Hepatocyte (in vitro differentiated cells): ENCODE measurements at regions not wholly inside any gene's neighbourhood (a gene's known extent, or its start where the extent isn't known, plus 50 kb on each side); places are given as distances from the start of the nearest gene placed in this dataset.

Experiments used
- DNase-seq: peaks from one replicate; pipeline ENCODE4 v3.0.0-alpha.2; 2016; ENCODE audit warnings: low spot score
- H2AFZ ChIP-seq: fragments of 200-600 bp; sonication (generic); 2 replicates; pipeline ENCODE4 v1.6.0; 2016; ENCODE audit warnings: antibody characterized with exemption, mild to moderate bottlenecking
- H3K27ac ChIP-seq: fragments of 200-600 bp; sonication (generic); 2 replicates; pipeline ENCODE4 v1.5.1; 2016; ENCODE audit warnings: mild to moderate bottlenecking
- H3K27me3 ChIP-seq: fragments of 200-600 bp; sonication (generic); 2 replicates; pipeline ENCODE4 v1.6.1; 2016
- H3K36me3 ChIP-seq: fragments of 200-600 bp; sonication (generic); replicated peaks from 2 replicates; pipeline ENCODE4 v1.5.1; 2016; ENCODE audit warnings: low read depth; ENCODE audit not compliant: insufficient read depth
- H3K4me1 ChIP-seq: fragments of 200-600 bp; sonication (generic); 2 replicates; pipeline ENCODE4 v1.5.1; 2016; ENCODE audit warnings: mild to moderate bottlenecking, moderate library complexity; ENCODE audit not compliant: insufficient read depth
- H3K4me2 ChIP-seq: fragments of 200-600 bp; sonication (generic); 2 replicates; pipeline ENCODE4 v1.6.0; 2016
- H3K4me3 ChIP-seq: fragments of 200-600 bp; sonication (generic); 2 replicates; pipeline ENCODE4 v1.5.1; 2016; ENCODE audit warnings: mild to moderate bottlenecking
- H3K79me2 ChIP-seq: fragments of 200-600 bp; sonication (generic); 2 replicates; pipeline ENCODE4 v1.6.0; 2017; ENCODE audit warnings: mild to moderate bottlenecking
- H3K9me2 ChIP-seq: fragments of 200-600 bp; sonication (generic); replicated peaks from 2 replicates; pipeline ENCODE4 v1.6.0; 2017; ENCODE audit warnings: mild to moderate bottlenecking; ENCODE audit not compliant: insufficient read depth
- H3K9me3 ChIP-seq: fragments of 200-600 bp; sonication (generic); 2 replicates; pipeline ENCODE4 v1.5.1; 2016; ENCODE audit warnings: low read depth, mild to moderate bottlenecking
- H4K20me1 ChIP-seq: fragments of 200-600 bp; sonication (generic); 2 replicates; pipeline ENCODE4 v1.6.0; 2016; ENCODE audit warnings: mild to moderate bottlenecking; ENCODE audit not compliant: insufficient read depth, poor library complexity, severe bottlenecking
- EZH2 ChIP-seq: fragments of 200-600 bp; sonication (generic); IDR thresholded peaks from 2 replicates; pipeline ENCODE4 v1.6.1; 2016; ENCODE audit warnings: antibody characterized with exemption, mild to moderate bottlenecking, borderline replicate concordance
- EZH2phosphoT487 ChIP-seq: fragments of 200-600 bp; sonication (generic); IDR thresholded peaks from one replicate; pipeline ENCODE4 v1.6.1; 2018; ENCODE audit warnings: antibody characterized with exemption, mild to moderate bottlenecking, low read depth, moderate library complexity; ENCODE audit not compliant: unreplicated experiment, severe bottlenecking
- WGBS: methylation state at CpG from one replicate; pipeline ENCODE4 v1.1.6; 2016; ENCODE audit warnings: low lambda C conversion rate; ENCODE audit errors: missing lambda C conversion rate; 5-methylcytosine and 5-hydroxymethylcytosine counted together
- TF ChIP-seq, protein P1 (sequence below): fragments of 200-600 bp; sonication (generic); IDR thresholded peaks from 2 replicates; pipeline ENCODE4 v1.5.1; 2016; ENCODE audit warnings: antibody characterized with exemption, mild to moderate bottlenecking; ENCODE audit not compliant: poor library complexity

DNA sequence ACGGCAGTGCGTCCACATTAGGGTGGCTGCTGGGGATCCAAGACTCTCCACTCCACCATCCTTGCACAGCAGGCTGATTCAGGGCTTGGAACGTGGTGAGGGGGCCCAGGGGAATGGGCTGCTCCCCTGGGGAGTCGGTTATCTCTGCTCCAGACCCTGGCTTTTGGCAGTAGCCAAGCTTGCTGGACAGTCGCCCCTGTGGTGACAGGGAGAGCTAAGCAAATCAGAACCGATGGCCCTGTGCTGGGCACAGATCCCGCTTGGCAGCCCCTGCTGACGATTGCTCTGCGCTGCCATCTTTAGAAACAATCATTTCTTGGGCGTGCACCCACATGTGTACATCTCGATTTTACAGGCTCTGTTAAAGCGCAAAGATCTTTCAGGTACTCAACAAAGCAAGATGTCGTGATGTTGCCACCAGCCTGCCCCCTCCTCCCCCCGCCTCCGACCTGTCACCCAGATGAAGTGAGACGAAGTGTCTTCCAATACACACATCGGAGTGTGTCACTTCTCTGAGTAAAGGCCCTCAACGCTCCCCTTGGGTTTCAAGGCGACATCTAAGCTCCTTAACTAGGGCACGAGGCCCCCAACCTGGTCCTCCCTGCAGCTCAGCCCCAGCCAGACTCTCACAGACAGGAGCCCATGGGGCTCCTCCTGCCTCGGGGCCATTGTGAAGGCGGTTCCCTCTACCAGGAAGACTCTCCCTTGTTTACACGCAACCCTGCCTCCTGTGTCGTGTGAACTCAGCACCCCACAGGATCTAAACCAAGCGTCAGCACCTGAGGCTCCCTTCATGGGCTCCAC lies 55.6 kb downstream of the PITPNM2 start:
- H3K79me2 ChIP-seq, result no peaks in the 10 kb centered on the region
- H2AFZ ChIP-seq, result no peak overlapping the region
- H3K9me2 ChIP-seq, result no peaks in the 10 kb centered on the region
- H3K27me3 ChIP-seq, result no peaks in the 10 kb centered on the region
- no peaks in the 10 kb centered on the region for H4K20me1 ChIP-seq
- no peaks in the 10 kb centered on the region for H3K36me3 ChIP-seq
- 85% methylated on average over 25 of the region's 25 CpGs for WGBS
- TF ChIP-seq EZH2phosphoT487 (no peak), EZH2 (no peak)
- TF ChIP-seq, protein P1, sequence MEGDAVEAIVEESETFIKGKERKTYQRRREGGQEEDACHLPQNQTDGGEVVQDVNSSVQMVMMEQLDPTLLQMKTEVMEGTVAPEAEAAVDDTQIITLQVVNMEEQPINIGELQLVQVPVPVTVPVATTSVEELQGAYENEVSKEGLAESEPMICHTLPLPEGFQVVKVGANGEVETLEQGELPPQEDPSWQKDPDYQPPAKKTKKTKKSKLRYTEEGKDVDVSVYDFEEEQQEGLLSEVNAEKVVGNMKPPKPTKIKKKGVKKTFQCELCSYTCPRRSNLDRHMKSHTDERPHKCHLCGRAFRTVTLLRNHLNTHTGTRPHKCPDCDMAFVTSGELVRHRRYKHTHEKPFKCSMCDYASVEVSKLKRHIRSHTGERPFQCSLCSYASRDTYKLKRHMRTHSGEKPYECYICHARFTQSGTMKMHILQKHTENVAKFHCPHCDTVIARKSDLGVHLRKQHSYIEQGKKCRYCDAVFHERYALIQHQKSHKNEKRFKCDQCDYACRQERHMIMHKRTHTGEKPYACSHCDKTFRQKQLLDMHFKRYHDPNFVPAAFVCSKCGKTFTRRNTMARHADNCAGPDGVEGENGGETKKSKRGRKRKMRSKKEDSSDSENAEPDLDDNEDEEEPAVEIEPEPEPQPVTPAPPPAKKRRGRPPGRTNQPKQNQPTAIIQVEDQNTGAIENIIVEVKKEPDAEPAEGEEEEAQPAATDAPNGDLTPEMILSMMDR, result no peak
- H3K9me3 ChIP-seq, result no peaks in the 10 kb centered on the region
- no peak overlapping the region for H3K4me3 ChIP-seq
- DNase-seq, result no peak
- H3K27ac ChIP-seq, result peak overlapping the region; percentile 19
- peak overlapping the region; percentile 5 for H3K4me2 ChIP-seq
- H3K4me1 ChIP-seq, result peaks cover 15% of the 10 kb centered on the region

DNA sequence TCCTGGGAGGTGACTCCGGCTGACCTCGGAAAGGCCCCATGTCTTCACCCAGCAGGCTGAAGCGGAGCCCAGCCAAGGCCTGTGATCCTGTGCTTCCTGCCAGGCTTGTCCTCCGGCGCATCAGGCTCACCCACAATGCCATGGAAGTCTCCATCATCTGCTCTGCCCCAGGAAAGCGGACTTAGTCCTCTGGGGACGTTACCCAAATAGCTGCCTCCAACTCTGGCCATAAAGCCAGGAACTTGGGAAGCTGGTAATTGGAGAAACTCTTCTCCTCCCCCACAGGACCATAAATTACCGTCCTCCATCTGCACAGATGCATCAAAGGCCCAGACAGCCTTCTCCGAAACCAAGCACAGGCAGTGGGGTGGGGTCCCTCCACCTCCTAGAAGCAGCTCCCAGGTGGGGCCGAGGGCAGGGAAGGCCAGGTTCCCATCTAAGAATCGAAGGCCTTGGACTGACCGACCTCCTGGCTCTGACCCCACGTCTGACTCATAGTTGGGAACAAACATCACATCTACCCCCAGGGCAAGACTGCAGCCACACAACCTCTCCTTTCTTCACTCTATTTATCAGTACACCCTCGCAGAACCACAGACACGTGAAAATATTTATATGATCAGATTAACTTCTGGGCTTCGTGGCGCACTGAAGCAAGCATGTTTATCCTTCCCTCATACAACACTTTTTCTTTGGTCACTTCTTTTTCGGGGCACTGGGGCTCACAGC lies 56.4 kb downstream of the PITPNM2 start:
- no peak overlapping the region for H2AFZ ChIP-seq
- 52% methylated on average over 18 of the region's 18 CpGs for WGBS
- TF ChIP-seq EZH2phosphoT487 (no peak), EZH2 (no peak)
- H4K20me1 ChIP-seq, result no peaks in the 10 kb centered on the region
- H3K79me2 ChIP-seq, result no peaks in the 10 kb centered on the region
- peak overlapping the region; percentile 5 for H3K4me2 ChIP-seq
- H3K9me3 ChIP-seq, result no peaks in the 10 kb centered on the region
- H3K27ac ChIP-seq, result peak overlapping the region; percentile 25
- DNase-seq, result peak; percentile 22
- H3K9me2 ChIP-seq, result no peaks in the 10 kb centered on the region
- H3K4me3 ChIP-seq, result no peak overlapping the region
- no peaks in the 10 kb centered on the region for H3K36me3 ChIP-seq
- no peaks in the 10 kb centered on the region for H3K27me3 ChIP-seq
- peaks cover 15% of the 10 kb centered on the region for H3K4me1 ChIP-seq

DNA sequence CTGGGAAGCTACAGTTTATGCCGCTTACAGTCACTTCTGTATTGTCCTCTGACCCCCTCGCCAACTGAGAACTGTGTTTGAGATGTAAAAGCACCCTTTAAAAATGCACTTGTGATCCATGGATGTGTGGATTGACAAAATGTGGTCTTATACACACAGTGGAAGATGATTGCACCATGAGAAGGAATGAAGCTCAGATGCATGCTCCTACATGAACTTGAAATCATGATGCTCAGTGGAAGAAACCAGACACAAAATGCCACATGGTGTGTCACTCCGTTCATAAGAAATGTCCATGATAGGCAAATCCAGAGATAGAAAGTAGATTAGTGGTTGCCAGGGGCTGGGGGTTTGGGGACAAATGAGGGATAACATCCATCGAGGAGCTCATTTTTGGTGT lies 58.0 kb downstream of the PITPNM2 start:
- no peak overlapping the region for H2AFZ ChIP-seq
- WGBS, result 96% methylated on average over 4 of the region's 4 CpGs
- no peak overlapping the region for H3K4me2 ChIP-seq
- H3K4me3 ChIP-seq, result no peak overlapping the region
- no peaks in the 10 kb centered on the region for H3K27me3 ChIP-seq
- peaks cover 15% of the 10 kb centered on the region for H3K4me1 ChIP-seq
- no peaks in the 10 kb centered on the region for H4K20me1 ChIP-seq
- H3K27ac ChIP-seq, result no peak overlapping the region
- H3K79me2 ChIP-seq, result no peaks in the 10 kb centered on the region
- no peaks in the 10 kb centered on the region for H3K9me2 ChIP-seq
- no peak for TF ChIP-seq EZH2phosphoT487
- TF ChIP-seq, protein P1, result no peak
- no peak for TF ChIP-seq EZH2
- no peaks in the 10 kb centered on the region for H3K9me3 ChIP-seq
- no peak for DNase-seq
- no peaks in the 10 kb centered on the region for H3K36me3 ChIP-seq
